ENCODE measurements at regions not wholly inside any gene's neighbourhood (a gene's known extent, or its start where the extent isn't known, plus 50 kb on each side); places are given as distances from the start of the nearest gene placed in this dataset.

DNA sequence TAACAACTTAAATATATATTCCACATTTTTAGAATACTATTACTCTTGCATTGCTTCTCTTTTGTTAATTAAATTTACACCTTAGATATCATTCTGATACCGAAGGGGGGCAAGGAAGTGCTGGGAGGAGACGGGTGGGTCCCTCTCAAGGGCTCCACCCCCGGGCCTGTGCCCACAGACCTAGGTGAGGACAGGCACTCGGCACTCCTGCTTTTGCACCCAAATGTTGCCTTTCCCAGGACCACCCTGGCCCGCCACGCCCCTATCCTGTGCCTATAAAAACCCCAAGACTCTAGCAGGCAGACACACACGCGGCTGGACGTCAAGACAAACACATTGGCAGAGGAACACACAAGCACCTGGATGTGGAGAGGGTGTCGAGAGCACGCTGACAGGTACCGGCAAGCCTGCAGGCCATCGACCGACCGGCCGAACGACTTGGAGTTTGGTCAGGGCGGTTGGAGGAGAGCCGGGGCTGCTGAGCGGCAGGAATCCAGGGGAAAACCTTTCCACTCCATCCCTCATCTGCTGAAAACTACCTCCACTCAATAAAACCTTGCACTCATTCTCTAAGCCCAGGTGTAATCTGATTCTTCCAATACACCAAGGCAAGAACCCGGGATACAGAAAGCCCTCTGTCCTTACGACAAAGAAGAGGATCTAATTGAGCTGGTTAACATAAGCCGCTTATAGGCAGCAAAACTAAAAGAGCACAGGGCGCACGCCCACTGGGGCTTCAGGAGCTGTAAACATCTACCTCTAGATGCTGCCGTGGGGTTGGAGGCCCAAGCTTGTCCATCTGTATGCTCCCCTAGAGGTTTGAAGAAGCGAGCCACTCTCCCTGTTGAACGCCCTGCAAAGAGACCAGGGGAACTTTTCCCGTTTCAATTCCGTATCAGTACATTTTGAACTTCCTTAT lies 197.4 kb upstream of the PRSS16 start:
- TF ChIP-seq CTCF (IDR thresholded peaks at IDR 0.05; ENCODE audit: low read depth, low read length) (no peak), POLR2A (IDR thresholded peaks at IDR 0.05; ENCODE audit: extremely low read depth, insufficient read length) (no peak), MYC (IDR thresholded peaks at IDR 0.05; ENCODE audit: low read depth, low read length) (no peak)

All from NB4 (cell line).